Stomach (tissue), 4 donors: ENCODE measurements at regions not wholly inside any gene's neighbourhood (a gene's known extent, or its start where the extent isn't known, plus 50 kb on each side); places are given as distances from the start of the nearest gene placed in this dataset.

Source experiments
- CTCF ChIP-seq, 7 experiments: fragments of 450-650 bp in 4 of 7; fragments of 200-600 bp in 3 of 7; sonication (generic) in 3 of 7; IDR thresholded peaks; one replicate each; pipeline ENCODE4 v1.5.1; 2016 to 2019; ENCODE audit warnings: antibody characterized with exemption in 7 of 7, control low read depth in 2 of 7, mild to moderate bottlenecking in 1 of 7
- EP300 ChIP-seq: sonication (generic); formaldehyde crosslinking; IDR thresholded peaks from one replicate; pipeline ENCODE4 v1.6.1; 2017; ENCODE audit warnings: antibody characterized with exemption
- POLR2A ChIP-seq, 4 donors: fragments of 450-650 bp; IDR thresholded peaks; one replicate each; pipeline ENCODE4 v1.6.1; 2016; ENCODE audit warnings: antibody characterized with exemption in 4 of 4, control low read depth in 2 of 4, mild to moderate bottlenecking in 1 of 4, moderate library complexity in 1 of 4
- POLR2AphosphoS5 ChIP-seq, 3 donors: sonication (generic); formaldehyde crosslinking; IDR thresholded peaks; one replicate each; pipeline ENCODE4 v1.6.1; 2016; ENCODE audit warnings: antibody characterized with exemption in 3 of 3

GRCh38 chr5:108541836-108542235, 159.9 kb upstream of the FBXL17 start:
- TF ChIP-seq CTCF (IDR thresholded peaks at IDR 0.05) (no peak), EP300 (no peak), POLR2AphosphoS5 (IDR thresholded peaks at IDR 0.05) (no peak), POLR2A (IDR thresholded peaks at IDR 0.05) (no peak)
